ENCODE measurements at regions not wholly inside any gene's neighbourhood (a gene's known extent, or its start where the extent isn't known, plus 50 kb on each side); places are given as distances from the start of the nearest gene placed in this dataset.
"Not testable (repeated sequence)": the region's sequence is repeated elsewhere in the genome, so short reads cannot be mapped to it uniquely, and the experiment has no call there.

DNA sequence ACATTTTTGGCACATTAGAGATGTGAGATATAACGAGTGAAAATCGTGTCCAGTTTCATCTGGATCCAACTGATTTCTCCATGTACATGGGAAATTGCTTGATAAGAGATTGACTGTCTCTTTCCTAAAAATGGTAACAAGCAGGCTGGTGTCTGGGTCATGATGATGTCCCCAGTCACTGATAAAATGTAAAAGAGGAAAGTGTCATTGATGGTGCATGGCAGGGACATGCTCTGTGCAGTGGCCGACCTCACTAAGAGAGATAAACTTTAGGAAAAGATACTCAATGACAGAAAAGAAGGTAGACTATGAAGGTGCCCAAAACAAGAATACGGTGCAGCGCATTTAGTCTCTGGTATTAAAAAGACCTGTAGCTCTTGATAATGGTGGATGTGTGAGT, 1517.5 kb downstream of the RPIA start:
- DNase-seq (ENCODE audit: low read depth in 1 of 2, low spot score in 1 of 2) = no peak

DNA sequence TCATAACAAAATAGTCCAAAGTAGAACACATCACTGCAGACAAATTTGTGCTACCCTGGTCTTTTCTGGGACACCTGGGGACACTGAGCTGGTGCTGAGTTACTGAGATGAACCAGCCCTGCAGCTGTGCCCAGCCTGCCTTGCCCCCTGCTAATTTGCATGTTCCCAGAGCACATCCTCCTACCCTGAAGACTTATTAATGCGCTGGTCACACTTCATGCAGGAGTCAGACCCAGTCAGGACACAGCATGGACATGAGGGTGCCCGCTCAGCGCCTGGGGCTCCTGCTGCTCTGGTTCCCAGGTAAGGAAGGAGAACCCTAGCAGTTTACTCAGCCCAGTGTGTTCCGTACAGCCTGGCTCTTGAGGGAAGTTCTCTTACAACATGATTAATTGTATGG, 1518.3 kb downstream of the RPIA start:
- no peak for DNase-seq (ENCODE audit: low read depth in 1 of 2, low spot score in 1 of 2)

DNA sequence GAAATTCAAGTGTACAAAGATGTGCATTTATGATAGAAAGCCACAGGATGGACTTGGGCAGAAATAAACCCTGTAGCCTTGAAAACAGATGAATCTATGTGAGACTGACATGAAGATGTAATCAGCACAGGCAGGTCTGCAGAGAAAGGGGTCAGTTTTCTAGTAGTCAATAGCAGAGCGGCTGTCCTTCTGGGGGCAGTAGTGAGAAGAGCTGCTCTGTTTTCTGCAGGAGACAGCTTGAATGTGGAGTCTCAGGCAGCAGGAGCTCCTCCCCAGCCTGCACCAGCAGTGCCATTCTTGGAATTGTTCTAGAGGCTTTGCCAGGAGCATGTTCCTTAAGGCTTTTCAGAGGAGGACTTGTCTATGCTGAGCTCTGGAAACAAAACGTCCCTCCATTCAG, 1524.4 kb downstream of the RPIA start:
- DNase-seq (ENCODE audit: low read depth in 1 of 2, low spot score in 1 of 2) = not testable (repeated sequence)

DNA sequence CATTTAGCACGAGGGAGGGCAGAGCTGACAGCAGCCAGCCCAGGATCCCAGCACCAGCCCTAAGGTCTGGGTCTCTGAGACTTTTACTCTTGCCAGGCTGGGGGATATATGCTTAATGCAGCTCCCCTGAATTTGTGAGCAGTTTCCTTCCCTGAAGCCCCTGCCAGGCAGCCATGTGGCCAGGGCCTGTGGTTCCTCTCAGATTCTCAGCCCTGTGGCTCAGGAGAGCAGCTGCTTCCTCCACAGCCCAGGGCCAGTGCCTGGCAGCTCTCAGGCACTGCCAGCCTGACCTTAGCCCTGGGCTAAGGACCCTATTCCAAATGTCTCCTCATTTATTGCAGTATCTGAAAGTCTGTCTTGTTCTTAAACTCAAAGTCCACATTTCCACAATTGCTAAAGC, 1525.3 kb downstream of the RPIA start:
- DNase-seq (ENCODE audit: low read depth in 1 of 2, low spot score in 1 of 2) = not testable (repeated sequence)

DNA sequence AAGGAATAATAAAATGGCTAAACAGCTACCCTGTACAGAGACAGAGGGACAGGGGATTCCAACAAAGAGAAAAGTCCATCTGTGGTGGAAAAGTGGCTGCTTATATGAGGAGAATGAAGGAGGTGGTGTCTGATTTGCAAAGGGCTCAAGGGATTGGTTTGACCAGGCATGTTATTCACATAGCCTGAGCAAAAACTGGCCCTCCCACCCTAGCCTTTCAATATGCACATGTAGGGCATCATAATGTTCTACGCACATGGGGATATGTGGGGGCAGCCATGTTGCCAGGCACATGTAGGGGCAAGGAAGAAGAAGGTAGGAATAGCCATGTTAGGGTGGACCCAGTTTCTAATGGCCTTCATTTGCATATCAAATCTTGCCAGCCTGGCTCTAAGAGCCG, 1527.1 kb downstream of the RPIA start:
- not testable (repeated sequence) for DNase-seq (ENCODE audit: low read depth in 1 of 2, low spot score in 1 of 2)

DNA sequence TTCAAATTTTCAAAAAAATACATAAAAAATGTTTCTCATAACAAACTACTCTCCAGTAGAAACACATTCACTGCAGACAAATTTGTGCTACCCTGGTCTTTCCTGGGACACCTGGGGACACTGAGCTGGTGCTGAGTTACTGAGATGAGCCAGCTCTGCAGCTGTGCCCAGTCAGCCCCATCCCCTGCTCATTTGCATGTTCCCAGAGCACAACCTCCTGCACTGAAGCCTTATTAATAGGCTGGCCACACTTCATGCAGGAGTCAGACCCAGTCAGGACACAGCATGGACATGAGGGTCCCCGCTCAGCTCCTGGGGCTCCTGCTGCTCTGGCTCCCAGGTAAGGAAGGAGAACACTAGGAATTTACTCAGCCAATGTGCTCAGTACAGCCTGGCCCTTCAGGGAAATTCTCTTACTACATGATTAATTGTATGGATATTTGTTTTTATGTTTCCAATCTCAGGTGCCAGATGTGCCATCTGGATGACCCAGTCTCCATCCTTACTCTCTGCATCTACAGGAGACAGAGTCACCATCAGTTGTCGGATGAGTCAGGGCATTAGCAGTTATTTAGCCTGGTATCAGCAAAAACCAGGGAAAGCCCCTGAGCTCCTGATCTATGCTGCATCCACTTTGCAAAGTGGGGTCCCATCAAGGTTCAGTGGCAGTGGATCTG, 1529.3 kb downstream of the RPIA start:
- DNase-seq (ENCODE audit: low read depth in 1 of 2, low spot score in 1 of 2) = not testable (repeated sequence)

DNA sequence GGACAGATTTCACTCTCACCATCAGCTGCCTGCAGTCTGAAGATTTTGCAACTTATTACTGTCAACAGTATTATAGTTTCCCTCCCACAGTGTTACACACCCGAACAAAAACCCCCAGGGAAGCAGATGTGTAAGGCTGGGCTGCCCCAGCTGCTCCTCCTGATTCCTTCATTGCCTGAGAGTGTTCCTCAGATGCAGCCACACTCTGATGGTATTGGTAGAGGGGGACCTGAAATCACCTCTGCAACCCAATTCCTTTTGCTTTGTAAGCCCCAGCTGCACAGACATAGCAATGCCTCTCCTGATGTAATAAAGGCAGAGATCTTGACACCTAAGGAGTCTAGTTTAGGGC, 1529.8 kb downstream of the RPIA start:
- DNase-seq (ENCODE audit: low read depth in 1 of 2, low spot score in 1 of 2) = no peak

DNA sequence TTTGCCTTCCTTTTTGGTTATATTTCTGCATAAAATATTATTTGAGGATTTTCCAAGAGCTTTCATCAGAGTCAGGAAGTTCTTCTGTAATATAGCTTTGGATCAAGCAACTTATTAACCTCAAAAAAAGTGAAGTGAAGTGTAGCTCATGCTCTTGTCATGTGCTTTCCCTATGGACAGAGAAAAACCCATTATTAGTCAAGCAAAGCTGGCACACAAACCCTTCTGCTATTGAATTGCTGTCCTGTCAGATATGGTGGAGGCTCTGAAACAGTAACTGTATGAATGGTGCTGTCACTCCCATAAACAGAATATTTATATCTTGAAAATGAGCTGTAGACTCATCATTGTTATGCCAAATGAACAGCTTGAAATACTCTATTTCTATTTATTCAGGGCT, 1533.3 kb downstream of the RPIA start:
- DNase-seq (ENCODE audit: low read depth in 1 of 2, low spot score in 1 of 2) = not testable (repeated sequence)

DNA sequence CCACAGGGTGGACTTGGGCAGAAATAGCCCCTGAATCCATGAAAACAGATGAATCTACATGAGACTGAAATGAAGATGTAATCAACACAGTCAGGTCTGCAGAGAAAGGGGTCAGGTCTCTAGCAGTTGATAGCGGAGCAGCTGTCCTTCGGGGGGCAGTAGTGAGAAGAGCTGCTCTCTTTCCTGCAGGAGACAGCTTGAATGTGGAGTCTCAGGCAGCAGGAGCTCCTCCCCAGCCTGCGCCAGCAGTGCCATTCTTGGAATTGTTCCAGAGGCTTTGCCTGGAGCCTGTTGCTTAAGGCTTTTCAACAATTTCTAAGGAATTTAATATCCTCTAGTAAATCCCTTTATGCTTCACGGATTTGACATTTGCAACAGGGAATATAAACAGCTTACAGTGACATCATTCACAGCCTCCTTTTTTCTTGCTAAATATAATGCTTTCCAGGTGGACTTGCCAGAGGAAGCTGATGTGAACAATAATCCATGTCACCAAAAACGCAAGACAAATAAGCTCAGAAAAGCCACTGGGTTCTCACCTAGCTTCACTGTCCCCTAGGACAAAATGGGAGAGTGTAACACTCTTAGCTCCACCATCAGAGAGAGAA, 1535.1 kb downstream of the RPIA start:
- not testable (repeated sequence) for DNase-seq (ENCODE audit: low read depth in 1 of 2, low spot score in 1 of 2)

DNA sequence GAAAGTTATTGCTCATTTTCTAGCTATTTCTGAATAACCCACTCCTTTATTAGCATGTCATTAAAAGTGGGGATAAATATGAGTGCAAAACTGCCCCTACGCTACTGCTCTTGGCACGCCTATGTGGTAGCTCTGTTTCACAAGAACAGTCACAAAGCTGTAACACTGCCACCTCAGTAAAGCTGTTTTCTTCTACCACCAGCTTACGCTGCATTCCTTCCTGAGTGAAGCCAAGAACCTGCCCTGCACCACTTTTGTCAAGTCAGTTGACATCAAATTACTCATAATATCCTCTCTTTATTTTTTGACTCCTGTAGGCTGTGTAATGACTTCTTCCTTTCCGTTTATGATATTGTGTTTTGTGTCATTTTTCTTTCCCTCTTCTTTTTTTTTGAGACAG, 1539.7 kb downstream of the RPIA start:
- DNase-seq (ENCODE audit: low read depth in 1 of 2, low spot score in 1 of 2) = not testable (repeated sequence)

DNA sequence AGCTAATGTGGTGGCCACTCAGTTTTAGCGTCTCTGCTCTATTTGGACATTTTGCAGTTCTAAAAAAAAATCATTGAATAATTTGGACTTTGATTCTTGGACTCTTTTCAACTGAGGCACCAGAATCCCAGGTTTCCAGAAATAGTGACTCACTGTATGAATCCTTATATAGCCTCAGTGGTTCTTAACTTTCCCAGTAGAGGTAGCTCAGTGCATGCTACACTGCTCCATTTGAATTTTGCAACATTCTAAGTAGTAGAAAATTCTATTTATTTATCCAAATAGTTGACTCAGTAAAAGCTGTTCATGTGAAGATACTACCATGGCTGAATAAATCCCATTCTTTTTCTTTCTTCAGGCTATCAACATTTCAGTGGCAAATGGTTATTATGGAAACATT, 1544.0 kb downstream of the RPIA start:
- not testable (repeated sequence) for DNase-seq (ENCODE audit: low read depth in 1 of 2, low spot score in 1 of 2)

DNA sequence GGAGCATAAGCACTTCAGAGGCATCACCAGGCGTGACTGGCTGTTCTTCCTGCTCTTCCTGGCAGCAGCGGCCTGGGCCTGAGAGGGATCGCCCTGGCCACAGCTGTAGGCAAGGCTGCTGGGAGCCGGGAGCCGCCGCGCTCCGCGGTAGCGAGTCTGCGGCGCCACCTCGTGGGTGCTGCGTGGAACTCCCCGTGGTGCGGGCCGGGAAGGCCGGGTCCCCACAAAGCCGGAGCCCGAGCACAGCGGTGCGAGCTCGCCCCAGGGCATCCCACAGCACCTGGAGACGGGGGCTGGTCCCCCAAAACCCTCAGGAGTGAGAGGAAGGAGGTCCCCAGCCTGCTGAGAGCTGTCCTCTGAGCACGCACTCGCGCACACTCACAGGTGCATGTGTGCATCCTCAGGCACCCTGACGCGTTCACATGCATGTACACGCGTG, 1546.5 kb downstream of the RPIA start:
- DNase-seq (ENCODE audit: low read depth in 1 of 2, low spot score in 1 of 2) = not testable (repeated sequence)

DNA sequence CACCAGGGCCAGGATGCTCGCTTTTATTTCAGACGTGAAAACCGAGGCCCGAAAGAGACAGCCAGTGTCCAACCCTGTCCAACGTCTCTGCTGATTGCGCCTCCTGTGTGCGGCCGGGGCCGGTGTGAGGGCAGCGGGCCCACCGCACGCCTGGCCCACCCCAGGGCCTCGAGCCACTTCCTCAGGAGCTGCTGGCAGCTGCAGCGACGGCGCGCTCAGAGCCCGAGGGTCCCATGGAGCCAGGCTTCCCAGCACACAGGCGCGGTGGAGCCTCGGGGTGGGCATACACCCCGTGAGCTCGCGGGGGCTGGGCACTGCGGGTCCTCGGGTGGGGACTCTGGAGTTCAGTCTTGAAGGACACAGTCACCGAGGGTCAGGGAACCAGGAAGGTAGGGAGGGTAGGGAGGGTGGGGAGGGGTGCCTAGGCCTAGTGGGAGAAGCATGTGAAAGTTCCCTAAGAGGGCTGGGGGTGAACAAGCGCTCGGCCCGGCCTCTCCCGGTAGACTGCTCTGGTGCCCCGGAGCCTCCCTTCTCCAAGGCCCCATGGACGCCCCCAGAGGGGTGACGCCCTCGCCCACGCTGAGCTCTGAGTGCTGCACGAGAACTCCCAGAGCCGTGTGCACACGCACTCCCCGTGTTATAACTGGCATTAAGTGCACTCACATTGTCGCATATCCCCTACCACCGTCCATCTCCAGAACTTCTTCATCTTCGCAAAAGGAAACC, 1547.2 kb downstream of the RPIA start:
- not testable (repeated sequence) for DNase-seq (ENCODE audit: low read depth in 1 of 2, low spot score in 1 of 2)

DNA sequence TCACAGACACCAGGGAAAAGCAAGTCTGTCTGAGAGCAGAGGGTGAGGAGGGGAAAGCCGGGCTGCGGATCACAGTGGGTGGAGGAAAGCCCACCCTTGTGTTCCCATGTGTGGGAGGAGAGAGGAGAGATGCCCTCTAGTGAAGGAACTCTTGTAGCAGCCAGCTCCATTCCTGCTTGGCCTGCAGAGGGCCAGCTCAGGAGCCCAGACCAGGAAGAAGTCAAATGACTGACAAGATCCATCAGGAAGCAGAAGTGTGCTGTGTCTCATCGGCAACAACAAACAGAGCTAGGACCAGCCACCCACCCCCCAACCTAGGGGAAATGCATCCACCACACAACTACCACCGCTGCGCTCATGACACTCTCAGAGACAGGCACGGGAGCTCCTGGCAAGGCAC, 1548.3 kb downstream of the RPIA start:
- not testable (repeated sequence) for DNase-seq (ENCODE audit: low read depth in 1 of 2, low spot score in 1 of 2)

DNA sequence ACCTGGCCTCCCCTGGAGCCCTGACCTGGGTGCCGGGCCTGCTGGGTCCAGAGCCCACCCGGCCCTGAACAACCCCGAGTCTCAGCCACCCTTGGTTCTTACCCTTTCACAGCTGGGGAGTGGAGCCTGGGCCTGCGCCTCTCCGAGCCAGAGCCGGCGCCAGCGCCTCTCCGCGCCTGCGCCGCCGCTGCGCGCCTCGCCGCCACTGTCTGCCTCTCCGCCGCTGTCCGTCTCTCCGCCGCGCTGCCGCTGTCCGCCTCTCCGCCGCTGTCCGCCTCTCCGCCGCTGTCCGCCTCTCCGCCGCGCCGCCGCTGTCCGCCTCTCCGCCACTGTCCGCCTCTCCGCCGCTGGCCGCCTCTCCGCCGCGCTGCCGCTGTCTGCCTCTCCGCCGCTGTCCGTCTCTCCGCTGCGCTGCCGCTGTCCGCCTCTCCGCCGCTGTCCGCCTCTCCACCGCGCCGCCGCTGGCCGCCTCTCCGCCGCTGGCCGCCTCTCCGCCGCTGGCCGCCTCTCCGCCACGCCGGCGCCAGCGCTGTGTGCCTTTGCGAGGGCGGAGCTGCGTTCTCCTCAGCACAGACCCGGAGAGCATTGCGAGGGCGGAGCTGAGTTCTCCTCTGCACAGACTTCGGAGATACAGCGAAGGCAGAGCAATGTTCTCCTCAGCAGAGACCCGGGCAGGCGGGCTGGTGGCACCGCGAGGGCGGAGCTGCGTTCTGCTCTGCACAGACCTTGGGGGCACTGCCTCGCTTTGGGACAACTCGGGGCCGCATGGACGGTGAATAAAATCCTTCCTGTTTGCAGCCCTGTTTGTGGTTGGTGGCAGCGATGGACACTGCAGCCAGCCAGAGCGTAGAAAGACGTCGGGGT, 1553.7 kb downstream of the RPIA start:
- not testable (repeated sequence) for DNase-seq (ENCODE audit: low read depth in 1 of 2, low spot score in 1 of 2)

DNA sequence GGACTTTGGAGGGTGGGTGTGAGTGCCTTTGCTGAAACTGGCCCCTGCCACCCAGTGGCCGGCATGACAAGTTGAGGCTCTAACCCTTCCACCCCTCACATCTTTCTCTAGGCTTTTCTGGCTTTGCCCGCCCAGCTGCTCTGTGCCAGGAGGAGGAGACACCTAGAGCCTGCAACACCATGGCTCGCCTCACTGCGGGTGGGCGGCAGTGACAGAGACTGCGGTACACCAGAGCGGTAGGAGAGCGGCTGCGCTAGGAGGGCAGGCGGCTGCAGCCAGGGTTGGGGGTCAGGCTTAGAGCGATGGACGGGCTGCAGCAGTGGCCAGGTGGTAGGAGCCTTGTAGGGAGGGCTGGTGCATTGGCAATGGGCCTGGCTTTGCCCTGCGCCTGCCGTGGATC, 1556.9 kb downstream of the RPIA start:
- DNase-seq (ENCODE audit: low read depth in 1 of 2, low spot score in 1 of 2) = not testable (repeated sequence)

DNA sequence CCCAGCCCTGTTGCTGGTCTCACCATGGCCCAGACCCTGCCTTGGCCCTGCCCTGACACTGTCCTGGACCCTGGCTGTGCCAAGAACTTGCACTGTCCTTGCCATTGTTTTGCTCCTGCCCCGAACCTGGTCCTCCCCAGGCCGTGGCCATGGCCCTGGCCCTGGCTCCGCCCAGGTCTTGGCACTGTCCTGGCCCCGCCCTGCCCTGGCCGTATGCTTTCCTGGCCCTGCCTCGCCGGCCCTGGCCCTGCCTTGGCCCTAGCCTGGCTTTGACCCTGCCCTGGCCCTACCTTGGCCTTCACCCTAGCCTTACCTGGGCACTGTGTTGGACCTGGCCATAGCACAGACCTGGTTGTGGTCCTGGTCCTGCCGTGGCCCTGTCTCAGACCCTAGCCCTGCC, 1558.9 kb downstream of the RPIA start:
- DNase-seq (ENCODE audit: low read depth in 1 of 2, low spot score in 1 of 2) = not testable (repeated sequence)

DNA sequence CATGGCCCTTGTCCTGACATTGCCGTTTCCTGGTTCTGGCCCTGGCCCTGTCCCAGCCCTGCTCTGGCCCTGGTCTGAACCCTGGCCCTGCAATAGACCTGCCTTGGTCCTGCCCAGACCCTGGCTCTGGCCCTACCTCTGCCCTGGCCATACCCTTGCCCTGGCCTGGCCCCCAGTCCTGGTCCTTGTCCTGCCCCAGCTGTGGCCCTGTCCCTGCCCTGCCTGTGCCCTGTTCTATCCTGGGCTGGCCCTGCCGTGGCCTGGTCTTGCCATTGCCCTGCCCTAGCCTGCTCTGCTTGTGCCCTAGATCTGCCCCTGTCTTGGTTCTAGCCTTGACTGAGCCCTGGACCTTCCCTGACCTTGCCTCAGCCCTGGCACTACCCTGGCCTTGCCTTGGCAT, 1560.1 kb downstream of the RPIA start:
- DNase-seq (ENCODE audit: low read depth in 1 of 2, low spot score in 1 of 2) = not testable (repeated sequence)

DNA sequence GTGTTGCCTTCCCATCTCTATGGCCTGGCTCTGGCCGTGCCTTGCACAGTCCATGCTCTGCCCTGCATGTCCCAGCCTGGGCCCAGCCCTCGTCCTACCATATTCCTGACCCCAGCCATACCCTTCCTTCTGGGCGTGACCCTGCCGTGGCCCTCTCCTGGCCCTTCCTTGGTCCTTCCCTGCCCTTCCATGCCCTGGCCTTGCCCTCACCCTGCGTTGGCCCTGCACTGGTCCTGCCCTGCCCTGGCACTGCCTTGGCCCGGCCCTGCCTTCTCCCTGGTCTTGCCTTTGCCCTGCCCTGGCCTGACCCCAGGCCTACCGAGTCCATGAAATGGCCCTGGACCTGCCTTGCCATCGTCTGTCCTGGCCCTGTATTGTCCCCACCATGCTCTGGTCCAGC, 1561.8 kb downstream of the RPIA start:
- not testable (repeated sequence) for DNase-seq (ENCODE audit: low read depth in 1 of 2, low spot score in 1 of 2)

DNA sequence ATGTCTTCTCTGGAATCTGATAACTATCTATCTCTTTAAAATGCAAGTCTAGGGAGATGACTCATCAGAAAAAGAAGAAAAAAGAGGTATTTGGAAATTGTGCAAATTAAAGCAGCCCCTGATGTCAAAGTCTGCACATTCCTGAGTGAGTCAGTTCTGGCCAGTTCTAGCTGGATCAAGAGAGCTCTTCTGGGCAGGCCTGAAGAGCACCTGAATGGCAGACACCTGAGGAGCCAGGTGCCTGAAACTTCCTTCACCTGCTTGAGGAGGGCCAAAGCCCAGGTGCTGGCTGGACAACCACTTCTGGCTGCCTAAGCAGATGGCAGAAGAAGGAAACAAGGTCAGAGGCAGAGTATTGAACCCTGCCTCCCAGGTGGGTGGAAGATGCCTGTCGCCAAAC, 1575.4 kb downstream of the RPIA start:
- not testable (repeated sequence) for DNase-seq (ENCODE audit: low read depth in 1 of 2, low spot score in 1 of 2)

DNA sequence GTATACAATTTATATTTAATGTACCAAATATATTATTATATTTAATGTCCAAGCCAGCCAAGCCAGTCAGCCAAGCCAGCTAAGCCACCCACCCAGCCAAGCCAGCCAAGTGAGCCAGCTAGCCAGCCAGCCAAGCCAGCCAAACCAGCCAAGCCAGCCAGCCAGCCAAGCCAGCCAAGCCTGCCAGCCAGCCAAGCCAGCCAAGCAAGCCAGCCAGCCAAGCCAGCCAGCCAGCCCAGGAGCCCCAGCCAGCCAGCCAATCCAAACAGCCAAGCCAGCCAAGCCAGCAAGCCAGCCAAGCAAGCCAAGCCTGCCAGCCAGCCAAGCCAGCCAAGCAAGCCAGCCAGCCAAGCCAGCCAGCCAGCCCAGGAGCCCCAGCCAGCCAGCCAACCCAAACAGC, 1596.3 kb downstream of the RPIA start:
- not testable (repeated sequence) for DNase-seq (ENCODE audit: low read depth in 1 of 2, low spot score in 1 of 2)
